HG03139 (cell line): ENCODE measurements at regions not wholly inside any gene's neighbourhood (a gene's known extent, or its start where the extent isn't known, plus 50 kb on each side); places are given as distances from the start of the nearest gene placed in this dataset.
A peak's percentile ranks its signal among the peaks of the same experiment; 100 is the strongest.
"Not testable (repeated sequence)": the region's sequence is repeated elsewhere in the genome, so short reads cannot be mapped to it uniquely, and the experiment has no call there.

ENCODE experiments used
- ATAC-seq: cut with Tn5 transposase; IDR thresholded peaks from one replicate; pipeline ENCODE4 v1.9.1; 2021; ENCODE audit not compliant: unreplicated experiment

DNA sequence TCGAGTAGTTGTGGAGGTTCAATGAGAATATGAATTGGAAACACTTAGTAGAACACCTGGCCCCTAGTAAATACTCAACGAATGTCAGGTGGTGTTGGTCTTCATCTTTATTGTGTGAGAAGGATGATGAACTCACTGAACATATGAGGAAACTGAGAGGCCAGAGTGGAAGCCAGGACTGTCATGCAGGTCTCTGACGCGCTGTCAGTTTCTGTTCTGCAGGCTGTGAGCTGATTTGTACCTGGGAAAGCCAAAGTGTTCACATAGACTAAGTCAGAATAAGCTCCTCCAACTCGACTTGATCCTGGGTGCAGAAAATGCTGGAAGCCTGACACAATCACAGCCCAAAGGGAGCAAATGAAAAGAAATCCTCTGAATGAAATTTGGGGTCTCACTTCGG lies 222.2 kb downstream of the LY86 start:
- ATAC-seq = no peak

DNA sequence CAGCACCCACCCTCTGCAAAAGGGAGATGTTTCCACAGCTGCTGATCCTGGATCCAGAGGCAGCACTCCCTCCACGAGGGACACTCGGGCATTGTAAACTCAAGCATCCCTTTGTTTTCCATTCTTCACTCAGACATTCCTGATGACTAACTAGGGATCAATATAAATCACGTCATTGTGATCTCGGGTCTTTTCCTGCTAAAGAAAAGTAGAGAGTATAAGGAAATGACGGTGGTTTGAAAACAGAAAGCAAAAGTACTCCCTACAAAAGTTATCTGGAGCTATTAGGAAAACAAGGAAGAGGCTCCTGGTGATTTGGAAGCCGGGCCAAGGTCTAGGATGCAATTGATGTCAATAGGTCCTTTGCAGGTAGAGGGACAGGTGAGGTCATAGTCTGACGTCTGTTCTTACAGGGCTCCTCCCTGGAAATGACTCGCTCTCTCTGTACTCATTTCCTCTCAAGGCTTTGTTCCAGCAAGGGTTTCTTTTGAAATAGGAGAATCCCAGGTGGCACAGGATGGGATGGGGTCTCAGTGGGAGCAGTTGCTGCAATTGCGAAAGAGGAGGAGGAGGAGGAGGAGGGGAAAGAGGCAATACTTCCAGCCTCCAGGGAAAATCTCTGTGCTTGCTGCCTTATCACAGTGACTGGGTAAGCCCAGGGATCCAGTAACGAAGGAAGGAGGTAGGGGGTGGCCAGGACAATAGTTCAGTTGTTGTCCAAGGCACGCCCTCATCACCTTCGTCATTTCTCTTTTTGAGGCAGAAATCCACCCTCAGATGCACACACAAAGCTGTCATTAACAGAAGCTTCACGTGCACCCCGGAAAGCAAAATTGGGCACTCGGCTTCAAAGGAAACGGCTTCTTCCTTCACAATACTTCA lies 222.8 kb downstream of the LY86 start:
- no peak for ATAC-seq

DNA sequence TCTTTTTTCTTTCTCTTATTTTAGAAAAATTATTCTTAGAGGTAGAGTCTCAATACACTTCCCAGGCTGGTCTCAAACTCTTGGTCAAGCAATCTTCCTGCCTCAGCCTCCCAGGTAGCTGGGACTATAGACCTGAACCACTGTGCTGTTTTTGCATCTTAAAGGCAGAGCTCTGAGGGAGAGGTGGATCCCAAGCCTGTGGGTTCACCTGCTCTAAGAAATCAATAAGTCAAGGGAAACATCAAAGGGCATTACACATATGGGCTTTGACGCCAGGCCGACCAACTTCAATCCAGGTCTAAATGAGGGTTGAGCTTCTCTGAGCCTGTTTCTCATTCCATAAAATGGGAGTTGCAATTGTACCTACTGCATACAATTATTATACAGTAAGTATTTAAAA lies 223.9 kb downstream of the LY86 start:
- ATAC-seq = no peak

DNA sequence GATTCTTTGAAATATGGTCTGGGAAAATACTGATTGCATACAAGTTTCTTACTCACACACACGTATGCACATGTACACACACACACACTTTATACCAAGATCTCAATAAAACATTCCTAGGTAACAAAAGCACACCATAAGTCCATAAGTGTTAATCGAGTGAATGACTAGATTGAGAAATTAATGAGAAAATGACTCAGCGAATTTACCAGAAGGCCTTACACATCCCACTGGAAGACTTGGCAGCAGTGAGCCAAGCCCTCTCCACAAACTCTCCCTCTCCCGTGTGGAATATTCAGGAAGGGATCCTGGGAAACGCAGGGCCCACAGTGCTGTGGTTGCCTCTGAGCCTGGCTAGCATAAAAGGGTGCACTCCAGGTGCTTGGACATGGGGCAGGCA lies 227.2 kb downstream of the LY86 start:
- ATAC-seq = no peak

DNA sequence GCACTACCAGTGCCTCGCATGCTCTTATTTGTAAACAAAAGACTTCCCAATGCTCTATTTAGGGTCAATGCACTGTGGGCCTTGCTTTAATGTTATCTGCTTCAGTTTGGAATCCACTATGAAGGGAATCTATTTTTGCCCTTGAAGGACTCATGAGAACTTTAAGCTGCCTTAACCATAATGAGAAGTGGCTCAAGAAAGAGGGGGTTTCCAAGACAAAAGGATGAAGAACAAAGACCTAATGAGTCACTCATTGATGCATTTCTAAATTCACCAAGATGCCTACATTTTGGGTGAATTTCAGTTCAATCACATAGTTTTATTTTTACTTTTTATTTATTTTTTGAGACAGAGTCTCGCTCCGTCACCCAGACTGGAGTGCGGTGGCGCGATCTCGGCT lies 228.2 kb downstream of the LY86 start:
- no peak for ATAC-seq

DNA sequence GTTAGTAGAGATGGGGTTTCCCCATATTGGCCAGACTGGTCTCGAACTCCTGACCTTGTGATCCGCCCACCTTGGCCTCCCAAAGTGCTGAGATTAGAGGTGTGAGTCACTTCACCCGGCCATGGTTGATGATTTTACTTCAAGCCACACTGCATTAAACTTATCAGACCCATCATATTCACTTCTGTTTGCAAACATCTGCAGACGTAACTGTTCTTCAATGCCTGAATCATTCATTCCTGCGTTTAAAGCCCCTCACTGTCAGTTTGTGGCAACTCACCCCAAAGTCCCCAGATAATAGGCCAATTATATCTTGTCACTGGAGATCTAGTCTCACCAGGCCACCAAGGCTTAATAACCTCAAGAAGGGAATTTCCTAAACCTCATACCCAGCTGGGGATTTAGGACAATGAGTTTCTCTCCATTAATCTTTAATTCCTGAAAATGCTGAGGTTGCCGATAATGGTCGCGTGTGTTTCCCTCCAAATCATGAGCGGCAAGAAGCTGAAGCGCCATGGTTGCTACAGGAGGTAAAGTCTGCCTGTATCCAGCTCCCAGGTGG lies 229.6 kb downstream of the LY86 start:
- no peak for ATAC-seq

DNA sequence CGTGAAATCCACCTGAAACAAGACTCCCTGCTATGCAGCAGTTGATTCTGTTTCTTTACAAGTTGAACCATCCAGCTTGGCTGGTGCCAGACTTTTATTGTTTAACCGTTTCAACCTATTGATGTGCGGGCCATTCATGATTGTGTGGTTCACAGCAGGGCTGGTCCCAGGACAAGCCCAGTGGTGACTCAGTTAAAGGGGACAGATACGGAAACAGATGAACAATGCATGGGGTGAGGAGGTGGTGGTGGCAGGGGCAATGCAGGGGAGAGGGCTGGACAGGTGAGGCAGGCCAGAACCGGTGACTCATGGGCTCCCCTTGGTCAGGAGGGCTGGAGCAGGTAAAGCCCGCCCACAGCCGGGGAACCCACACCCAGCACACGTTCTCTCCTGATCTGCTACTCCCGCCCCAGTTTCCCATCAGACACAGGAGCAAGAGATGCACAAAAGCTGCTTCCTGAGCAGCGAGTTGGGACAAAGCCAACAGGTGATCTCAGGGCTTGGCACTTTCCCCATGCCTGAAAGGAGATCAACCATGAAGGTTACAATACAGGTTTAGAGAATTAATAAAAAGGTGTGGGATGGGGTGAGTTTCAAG lies 232.2 kb downstream of the LY86 start:
- ATAC-seq = no peak

DNA sequence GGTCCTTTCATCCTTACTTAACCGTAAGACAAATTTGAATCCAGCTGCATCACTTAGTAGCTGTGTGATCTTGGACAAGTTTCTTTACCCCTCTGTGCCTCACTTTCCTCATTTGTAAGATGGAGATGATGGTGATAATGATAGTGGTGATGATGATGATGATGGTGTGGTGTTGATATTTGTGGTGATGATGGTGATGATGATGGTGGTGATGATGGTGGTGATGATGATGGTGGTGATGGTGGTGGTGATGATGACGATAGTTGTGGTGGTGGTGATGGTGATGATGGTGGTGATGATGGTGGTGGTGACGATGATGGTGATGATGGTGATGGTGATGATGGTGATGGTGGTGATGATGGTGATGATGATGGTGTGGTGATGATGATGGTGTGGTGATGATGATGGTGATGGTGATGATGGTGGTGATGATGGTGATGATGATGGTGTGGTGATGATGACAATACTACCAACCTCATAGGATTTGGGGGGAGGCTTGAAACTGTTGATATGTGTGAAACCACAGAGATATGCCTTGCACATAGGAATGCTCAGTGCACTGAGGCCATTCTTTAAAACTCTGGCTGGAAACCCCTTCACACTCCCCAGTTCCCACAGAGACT lies 233.2 kb downstream of the LY86 start:
- no peak for ATAC-seq

DNA sequence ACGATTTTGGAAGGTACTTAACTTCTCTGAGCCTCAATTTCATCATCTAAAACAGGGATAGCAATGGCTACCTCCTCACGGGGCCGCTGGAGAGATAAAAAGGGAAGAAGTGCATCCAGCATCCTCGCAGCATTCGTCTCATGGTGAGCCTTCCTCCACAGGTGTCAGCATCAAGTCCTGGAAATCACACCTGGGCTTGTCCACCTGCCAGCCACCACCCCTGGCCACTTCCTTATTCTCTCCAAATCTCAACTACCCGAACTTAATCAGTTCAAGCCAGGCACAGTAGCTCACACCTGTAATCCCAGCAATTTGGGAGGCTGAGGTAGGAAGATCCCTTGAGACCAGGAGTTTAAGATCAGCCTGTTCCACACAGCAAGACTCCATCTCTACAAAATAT lies 234.5 kb downstream of the LY86 start:
- no peak for ATAC-seq

DNA sequence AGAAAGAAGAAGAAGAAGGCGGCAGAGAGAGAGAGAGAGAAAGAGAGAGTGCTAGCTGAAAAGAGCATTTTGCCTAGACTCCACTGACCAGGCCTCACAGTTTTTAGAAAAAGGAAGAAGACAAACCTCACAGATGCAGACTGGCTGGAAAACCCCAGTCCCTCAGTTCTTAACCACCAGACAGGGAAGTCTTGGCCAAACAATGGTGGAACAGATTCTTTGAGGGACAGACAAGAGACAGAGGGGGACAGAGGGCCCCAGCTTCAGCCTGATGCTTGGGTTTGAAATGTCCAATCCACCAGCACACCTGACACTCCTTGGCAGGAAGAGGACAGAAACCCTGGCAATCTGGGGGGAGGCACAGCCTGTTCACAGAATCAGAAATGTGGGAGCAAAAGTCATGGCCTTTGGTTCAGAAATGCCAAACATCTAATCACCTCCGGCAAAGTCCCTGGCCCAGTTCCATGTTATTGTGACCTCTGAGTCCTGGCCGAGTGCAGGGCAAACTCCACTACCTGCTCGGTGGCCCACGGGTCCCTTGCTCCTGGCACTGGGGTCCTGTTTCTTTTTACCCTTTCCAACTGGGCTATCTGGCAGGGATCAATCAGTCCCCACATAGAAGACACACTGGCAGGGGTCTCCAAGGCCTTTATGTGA lies 235.2 kb downstream of the LY86 start:
- no peak for ATAC-seq

DNA sequence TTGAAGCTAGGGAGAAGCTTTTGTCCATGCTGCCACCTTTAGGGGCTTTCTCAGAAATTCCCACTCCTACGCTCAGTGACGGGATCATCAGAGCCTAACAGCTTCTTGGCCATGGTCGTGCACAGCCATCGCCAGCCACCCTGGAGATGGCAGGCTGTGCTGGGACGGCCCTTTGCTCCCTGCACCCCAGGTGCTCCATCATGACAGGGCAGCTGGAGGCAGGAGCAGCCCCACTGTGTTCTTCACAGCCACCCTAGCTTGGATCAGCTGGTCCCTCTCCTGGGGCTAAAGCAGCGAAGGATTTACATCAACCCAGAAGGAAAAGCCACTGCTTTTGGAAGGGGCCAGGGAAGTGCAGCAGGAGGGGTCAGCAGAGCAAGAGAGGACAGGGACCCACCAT lies 235.9 kb downstream of the LY86 start:
- no peak for ATAC-seq

DNA sequence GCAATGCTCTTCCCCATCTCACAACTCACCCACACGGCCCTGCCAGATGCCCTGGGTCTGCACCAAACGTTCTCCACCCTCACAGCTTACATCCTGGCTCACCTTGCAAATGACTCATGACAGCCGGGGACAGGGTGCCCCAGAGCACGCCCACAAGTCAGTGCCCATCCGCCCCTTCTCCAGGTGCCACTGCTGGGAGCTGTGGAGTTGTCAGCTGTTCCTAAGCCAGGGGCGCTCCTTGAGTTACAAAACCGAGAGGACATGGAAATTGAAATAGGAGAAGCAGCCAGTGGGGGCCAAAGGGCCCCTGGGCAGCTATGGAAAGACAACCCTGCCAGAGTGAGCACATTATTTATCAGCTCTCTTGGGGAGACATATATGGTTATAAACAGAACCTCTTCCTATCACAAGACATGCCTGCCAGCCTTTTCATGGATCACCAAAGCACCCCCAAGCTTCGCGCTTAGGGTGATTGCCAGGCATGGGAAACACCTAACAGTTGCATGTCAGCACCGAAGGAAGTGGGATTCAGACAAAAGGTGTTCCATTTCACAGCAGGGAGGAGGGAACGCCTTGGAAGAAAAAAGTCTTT lies 236.8 kb downstream of the LY86 start:
- ATAC-seq = no peak

DNA sequence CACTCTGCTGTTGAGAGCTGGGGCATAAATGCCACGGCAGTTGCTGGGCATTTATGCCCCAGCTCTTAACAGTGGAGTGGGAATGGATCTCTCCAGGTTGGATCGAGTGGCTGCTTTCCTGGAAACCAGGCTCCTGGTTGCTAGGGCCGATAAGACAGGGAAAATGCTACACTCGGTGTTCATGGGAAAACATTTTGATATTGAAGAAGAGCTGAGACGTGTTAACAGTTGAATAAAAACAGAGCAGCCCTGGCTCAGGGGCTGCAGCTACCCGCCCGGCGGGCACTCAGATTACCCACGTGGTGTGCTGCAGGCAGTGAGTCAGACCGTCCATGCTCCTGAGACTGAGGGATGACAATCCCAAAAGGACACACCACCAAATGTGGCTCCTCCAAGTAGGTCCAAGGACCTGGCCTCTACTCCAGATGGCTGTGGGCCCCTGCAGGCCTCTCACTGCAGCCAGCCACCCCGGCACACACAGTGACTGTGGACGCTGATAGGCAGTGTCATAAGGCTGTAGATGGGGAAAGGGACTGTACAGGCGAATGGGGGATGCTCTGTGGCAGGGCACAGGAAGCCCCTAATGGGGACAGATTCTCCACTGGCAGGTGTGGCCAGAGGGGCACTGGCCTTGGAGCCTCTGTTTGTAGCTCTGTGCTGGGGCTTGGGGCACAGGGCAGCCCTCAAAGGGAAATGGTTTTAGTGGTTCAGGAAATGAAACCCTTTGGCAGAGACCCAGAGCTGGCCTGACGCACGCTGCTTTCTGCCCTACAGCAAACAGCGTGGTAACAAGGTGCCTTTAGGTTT lies 237.8 kb downstream of the LY86 start:
- ATAC-seq = peak; percentile 53

DNA sequence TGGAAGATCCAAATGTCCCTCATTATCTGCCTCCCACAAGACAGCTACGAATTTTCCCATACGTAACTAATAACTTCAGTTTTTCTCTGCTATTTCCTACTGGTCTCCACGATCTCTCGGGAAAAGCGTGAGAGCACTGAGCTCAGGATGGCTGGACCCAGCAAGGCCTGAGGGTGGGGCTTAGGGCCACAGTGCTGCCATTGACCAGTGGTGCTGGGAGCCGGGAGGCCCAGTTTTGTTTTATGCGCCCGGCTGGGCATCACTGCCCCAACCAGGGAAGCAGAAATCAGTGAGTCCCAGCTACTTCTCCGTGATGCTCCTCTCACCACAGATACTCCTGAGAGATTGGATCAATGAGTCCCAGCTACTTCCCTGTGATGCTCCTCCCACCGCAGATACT lies 238.4 kb downstream of the LY86 start:
- ATAC-seq = no peak

DNA sequence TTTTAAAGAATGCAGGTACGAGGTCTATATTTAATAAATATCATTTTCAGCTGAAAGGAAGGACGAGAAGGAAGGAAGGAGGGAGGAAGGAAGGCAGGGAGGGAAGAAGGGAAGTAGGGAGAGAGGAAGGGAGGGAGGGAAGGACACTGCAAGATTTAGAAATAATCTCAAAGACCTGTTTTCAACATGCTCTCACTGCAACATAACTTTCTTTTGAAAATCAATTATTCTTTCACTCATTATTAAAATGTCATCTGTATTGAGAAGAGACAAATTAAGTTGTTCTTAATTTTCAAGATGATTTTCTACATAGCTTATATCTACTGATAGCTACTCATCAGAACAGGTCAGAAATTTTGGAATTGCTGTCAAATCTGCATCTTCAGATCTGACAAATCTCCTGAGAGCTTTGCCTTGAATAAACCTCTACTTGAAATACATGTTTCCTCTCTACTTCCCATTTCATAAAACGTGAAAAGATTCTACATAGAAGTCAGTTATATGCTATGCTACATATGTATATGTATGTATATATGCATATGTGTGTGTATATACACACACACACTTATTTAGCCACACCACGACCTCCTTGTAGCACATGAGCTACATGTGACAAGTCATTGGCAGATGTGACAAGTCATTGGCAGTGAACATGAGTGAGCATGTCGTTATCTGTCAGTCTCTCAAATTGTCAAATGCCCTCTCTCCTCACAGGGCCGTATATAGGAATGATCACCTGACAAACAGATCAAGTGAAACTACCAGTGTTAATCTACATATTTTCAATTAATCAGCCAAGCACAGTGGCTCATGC lies 241.6 kb downstream of the LY86 start:
- no peak for ATAC-seq

DNA sequence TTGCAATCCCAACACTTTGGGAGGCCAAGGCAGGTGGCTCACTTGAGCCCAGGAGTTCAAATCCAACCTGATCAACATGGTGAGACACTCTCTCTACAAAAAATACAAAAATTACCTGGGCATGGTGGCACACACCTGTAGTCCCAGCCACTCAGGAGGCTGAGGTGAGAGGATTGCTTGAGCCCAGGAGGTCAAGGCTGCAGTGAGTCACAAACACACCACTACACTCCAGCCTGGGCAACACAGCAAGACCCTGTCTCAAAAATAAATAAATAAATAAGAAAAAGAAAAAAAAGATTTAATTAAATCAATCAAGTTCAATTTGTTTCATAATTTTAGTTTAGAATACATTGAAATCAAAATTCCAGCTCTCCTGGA lies 242.2 kb downstream of the LY86 start:
- ATAC-seq = not testable (repeated sequence)

DNA sequence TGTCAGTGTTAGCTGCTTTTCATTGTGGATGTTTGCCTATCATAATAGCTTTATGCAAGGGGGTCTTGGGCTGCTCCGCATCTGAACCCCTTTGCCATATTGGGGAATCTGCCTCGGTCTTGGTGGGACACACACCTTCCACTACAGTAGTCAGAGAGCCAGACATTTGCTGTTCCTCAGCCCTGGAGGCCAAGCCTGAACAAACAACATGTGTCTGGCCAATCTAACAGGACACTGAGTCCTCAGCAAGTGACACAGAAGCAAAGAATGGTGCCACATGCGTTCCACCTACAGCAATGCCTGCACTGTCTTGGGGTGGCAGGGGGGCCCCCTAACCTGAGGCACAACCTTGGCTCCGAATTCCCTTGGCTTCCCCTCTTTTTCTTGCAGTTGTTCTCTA lies 243.9 kb downstream of the LY86 start:
- ATAC-seq = no peak

DNA sequence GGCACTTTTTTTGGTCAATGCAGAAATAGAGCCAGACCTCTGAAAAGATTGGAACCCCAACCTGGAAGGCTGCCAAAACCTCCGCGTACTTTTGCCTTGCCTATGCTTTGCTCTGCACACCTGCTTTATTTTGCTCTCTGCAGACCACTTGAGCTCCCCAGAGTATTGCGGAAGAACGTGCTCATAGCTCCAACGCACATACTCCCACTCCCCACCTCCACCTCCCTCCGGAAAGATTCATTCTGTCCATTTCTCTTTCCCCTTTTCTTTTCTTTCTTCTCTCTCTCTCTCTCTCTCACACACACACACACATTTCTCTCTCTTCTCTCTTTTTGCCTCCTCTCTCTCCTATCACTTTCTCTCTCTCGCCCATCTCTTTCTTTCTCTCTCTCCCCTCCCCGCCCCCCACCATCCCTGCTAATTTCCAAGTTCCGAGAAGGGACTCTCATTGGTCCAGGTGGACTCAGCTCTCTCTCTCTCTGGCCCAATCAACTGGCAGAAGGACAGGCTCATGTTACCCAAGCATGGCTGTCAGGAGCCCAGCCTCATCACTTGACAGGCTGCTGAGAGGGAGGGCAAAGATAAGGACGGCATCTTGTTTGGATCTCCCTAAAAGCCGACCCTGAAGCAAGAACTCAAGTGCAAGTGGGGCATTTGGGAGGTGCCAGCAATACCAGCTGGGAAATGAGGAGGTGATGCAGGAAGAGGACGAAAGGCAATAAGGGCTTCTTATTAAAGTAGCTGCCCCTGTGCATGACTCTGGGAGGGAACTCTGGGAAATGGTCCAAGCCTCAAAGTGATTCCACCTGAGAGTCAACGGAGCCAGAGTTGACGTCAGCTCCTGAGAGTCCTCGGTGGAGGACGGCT lies 246.1 kb downstream of the LY86 start:
- ATAC-seq = no peak

DNA sequence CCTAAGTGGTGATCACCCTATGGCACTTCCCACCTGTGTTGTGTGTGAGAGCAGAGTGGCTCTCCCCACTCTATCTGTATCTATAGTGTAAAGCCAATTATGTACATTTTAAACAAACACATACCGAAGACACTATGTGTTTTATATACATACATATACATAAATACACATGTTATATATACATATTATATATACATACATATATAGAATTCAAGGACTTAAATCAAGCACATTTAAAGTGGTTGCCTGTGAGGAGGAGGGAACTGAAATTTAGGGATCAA lies 246.6 kb downstream of the LY86 start:
- no peak for ATAC-seq
